Endothelial cell of umbilical vein (primary cell): ENCODE measurements at regions not wholly inside any gene's neighbourhood (a gene's known extent, or its start where the extent isn't known, plus 50 kb on each side); places are given as distances from the start of the nearest gene placed in this dataset.

Source experiments
- BruUV-seq: library from RNA; stranded (reverse); fragments of 400-500 nt; replicated peaks from 2 replicates; lab custom pipeline; 2021; lab: Mats Ljungman, UMichigan
- CTCF ChIA-PET: fragments of 300-600, 350-600 bp; sonication (Branson Sonifier 250); formaldehyde crosslinking; loops from one replicate; lab custom pipeline; 2021; ENCODE audit warnings: antibody characterized with exemption, inconsistent platforms; lab: Charles Lee
- POLR2A ChIA-PET: fragments of 300-600, 350-600 bp; sonication (Branson Sonifier 250); formaldehyde crosslinking; loops from one replicate; lab custom pipeline; 2021; ENCODE audit warnings: antibody characterized with exemption, inconsistent platforms; lab: Charles Lee
- DNase-seq: peaks from one replicate; pipeline ENCODE4 v3.0.0-alpha.2; 2011; ENCODE audit warnings: low read depth, low spot score
- FAIRE-seq: peaks from 2 replicates; lab custom pipeline; 2011; peaks lifted over from hg19 to GRCh38; lab: Jason Lieb, UNC
- H2AFZ ChIP-seq: 2 replicates; pipeline ENCODE4 v1.6.0; 2012; ENCODE audit warnings: low read depth, low read length, control low read depth, inconsistent platforms
- H3K27ac ChIP-seq: 2 replicates; pipeline ENCODE4 v1.5.1; 2011; ENCODE audit warnings: low read depth, mild to moderate bottlenecking, control low read depth, low read length, moderate library complexity; ENCODE audit not compliant: insufficient read depth
- H3K27me3 ChIP-seq, 2 experiments: 2 replicates each; pipeline versions ENCODE4 v1.6.0 to v1.6.1; 2011; ENCODE audit warnings: low read length in 2 of 2, mixed read lengths in 1 of 2; ENCODE audit not compliant: control insufficient read depth in 2 of 2, insufficient read depth in 2 of 2
- H3K36me3 ChIP-seq, 2 experiments: 2 replicates in 1 of 2; 3 replicates in 1 of 2; pipeline ENCODE4 v1.5.1; 2011; ENCODE audit warnings: low read length in 2 of 2, mild to moderate bottlenecking in 1 of 2, moderate library complexity in 1 of 2; ENCODE audit not compliant: control insufficient read depth in 2 of 2, insufficient read depth in 2 of 2; ENCODE audit errors: extremely low read depth in 1 of 2
- H3K4me1 ChIP-seq: 3 replicates; pipeline ENCODE4 v1.5.1; 2011; ENCODE audit warnings: mild to moderate bottlenecking, low read length; ENCODE audit not compliant: control insufficient read depth, insufficient read depth; ENCODE audit errors: extremely low read depth
- H3K4me2 ChIP-seq: 2 replicates; pipeline ENCODE4 v1.6.1; 2011; ENCODE audit warnings: low read length, control low read depth, mixed read lengths; ENCODE audit not compliant: insufficient read depth
- H3K4me3 ChIP-seq, 3 experiments: fragments of 200-600 bp in 1 of 3; sonication (generic), shearing (Covaris generic) in 1 of 3; replicated peaks in 1 of 3; 2 replicates each; pipeline ENCODE4 v1.5.1; 2011 to 2016; ENCODE audit warnings: control low read depth in 3 of 3, low read length in 3 of 3, mild to moderate bottlenecking in 2 of 3, inconsistent platforms in 1 of 3, low read depth in 1 of 3, moderate library complexity in 1 of 3; ENCODE audit not compliant: insufficient read depth in 1 of 3
- H3K79me2 ChIP-seq: 2 replicates; pipeline ENCODE4 v1.6.0; 2012; ENCODE audit warnings: low read length, inconsistent platforms; ENCODE audit not compliant: control insufficient read depth, insufficient read depth
- H3K9ac ChIP-seq: replicated peaks from 2 replicates; pipeline ENCODE3; 2011; ENCODE audit warnings: low read length, control low read depth; ENCODE audit not compliant: insufficient read depth; ENCODE audit errors: extremely low read depth
- H3K9me1 ChIP-seq: replicated peaks from 3 replicates; pipeline ENCODE4 v1.6.0; 2011; ENCODE audit warnings: mild to moderate bottlenecking, low read length; ENCODE audit not compliant: control insufficient read depth, insufficient read depth; ENCODE audit errors: extremely low read depth
- H3K9me3 ChIP-seq: replicated peaks from 2 replicates; pipeline ENCODE4 v1.5.1; 2012; ENCODE audit warnings: low read length, inconsistent platforms; ENCODE audit not compliant: control insufficient read depth, insufficient read depth
- H4K20me1 ChIP-seq: replicated peaks from 2 replicates; pipeline ENCODE3; 2011; ENCODE audit warnings: mild to moderate bottlenecking, low read length; ENCODE audit not compliant: control insufficient read depth, insufficient read depth; ENCODE audit errors: extremely low read depth
- CTCF ChIP-seq, 2 donors: IDR thresholded peaks; 1 replicate in 1 of 2; 2 replicates in 1 of 2; pipeline ENCODE4 v1.5.1; 2011; ENCODE audit warnings: low read length in 2 of 2, mild to moderate bottlenecking in 2 of 2, moderate library complexity in 2 of 2, control low read depth in 1 of 2, inconsistent platforms in 1 of 2, low read depth in 1 of 2; ENCODE audit not compliant: insufficient read depth in 1 of 2; ENCODE audit errors: extremely low read depth in 1 of 2
- EZH2 ChIP-seq: IDR thresholded peaks from 2 replicates; pipeline ENCODE4 v1.6.1; 2012; ENCODE audit warnings: borderline replicate concordance, low read depth, mild to moderate bottlenecking, moderate library complexity, low read length, inconsistent platforms; ENCODE audit not compliant: severe bottlenecking
- FOS ChIP-seq: IDR thresholded peaks from 2 replicates; pipeline ENCODE4 v1.6.1; 2011; ENCODE audit warnings: mild to moderate bottlenecking, low read length, moderate library complexity, borderline replicate concordance; ENCODE audit not compliant: insufficient read depth
- GATA2 ChIP-seq: IDR thresholded peaks from 2 replicates; pipeline ENCODE4 v1.7.0; 2011; ENCODE audit warnings: low read depth, mild to moderate bottlenecking, moderate library complexity, mixed read lengths, low read length; ENCODE audit not compliant: insufficient read length, insufficient read depth
- JUN ChIP-seq: IDR thresholded peaks from 2 replicates; pipeline ENCODE4 v1.6.1; 2011; ENCODE audit warnings: borderline replicate concordance, low read depth; ENCODE audit not compliant: insufficient read length, insufficient read depth
- MAX ChIP-seq: IDR thresholded peaks from 2 replicates; pipeline ENCODE4 v1.6.1; 2011; ENCODE audit not compliant: insufficient read depth, insufficient read length
- MYC ChIP-seq: IDR thresholded peaks from one replicate; pipeline ENCODE4 v1.6.1; 2011; ENCODE audit warnings: mild to moderate bottlenecking, low read depth, low read length
- POLR2A ChIP-seq: IDR thresholded peaks from 2 replicates; pipeline ENCODE4 v1.6.1; 2012; ENCODE audit warnings: low read depth, mild to moderate bottlenecking, control low read depth, low read length
- POLR2AphosphoS5 ChIP-seq: IDR thresholded peaks from 2 replicates; pipeline ENCODE4 v1.6.1; 2012; ENCODE audit warnings: low read depth, mild to moderate bottlenecking, control low read depth, low read length, moderate library complexity; ENCODE audit not compliant: insufficient read depth
- dilution Hi-C: fragments of 300-500 bp; cut with MboI; formaldehyde crosslinking; loops from one replicate; pipeline ENCODE4 v1.15.0; 2019; ENCODE audit warnings: low sequenced_read_pairs; ENCODE audit not compliant: extremely low pct_ligation_motif_present
- intact Hi-C: fragments of 100-400 bp; cut with micrococcal nuclease; formaldehyde crosslinking; loops from one replicate; pipeline ENCODE4 v1.10.0; 2022

GRCh38 chr11:39972461-39972860 lies 1487.0 kb downstream of the LRRC4C start:
- Histone ChIP-seq H3K79me2 (no peaks in the 10 kb centered on the region), H3K4me3 (no peak overlapping the region), H3K9me1 (no peaks in the 10 kb centered on the region), H3K4me2 (no peak overlapping the region), H3K9me3 (no peaks in the 10 kb centered on the region), H3K27me3 (no peaks in the 10 kb centered on the region), H4K20me1 (no peaks in the 10 kb centered on the region), H2AFZ (no peak overlapping the region), H3K36me3 (no peaks in the 10 kb centered on the region), H3K27ac (no peak overlapping the region), H3K4me1 (no peaks in the 10 kb centered on the region), H3K9ac (no peak overlapping the region)
- POLR2A ChIA-PET: no interaction called here
- intact Hi-C loops (no loop called here), dilution Hi-C loops (no loop called here)
- TF ChIP-seq JUN: no peak
- TF ChIP-seq MAX: no peak
- TF ChIP-seq POLR2AphosphoS5: no peak
- TF ChIP-seq POLR2A: no peak
- no peak for TF ChIP-seq CTCF (IDR thresholded peaks at IDR 0.05; ENCODE audit: extremely low read depth in 1 of 2, insufficient read depth in 1 of 2, low read depth in 1 of 2, low read length in 2 of 2)
- no peak for TF ChIP-seq GATA2
- no peak for TF ChIP-seq EZH2
- no peak for TF ChIP-seq MYC
- TF ChIP-seq FOS: no peak
- DNase-seq (no peak), FAIRE-seq (no peak)
- CTCF ChIA-PET: no interaction called here
- no TSS peak for BruUV-seq
